ENCODE measurements at regions not wholly inside any gene's neighbourhood (a gene's known extent, or its start where the extent isn't known, plus 50 kb on each side); places are given as distances from the start of the nearest gene placed in this dataset.

DNA sequence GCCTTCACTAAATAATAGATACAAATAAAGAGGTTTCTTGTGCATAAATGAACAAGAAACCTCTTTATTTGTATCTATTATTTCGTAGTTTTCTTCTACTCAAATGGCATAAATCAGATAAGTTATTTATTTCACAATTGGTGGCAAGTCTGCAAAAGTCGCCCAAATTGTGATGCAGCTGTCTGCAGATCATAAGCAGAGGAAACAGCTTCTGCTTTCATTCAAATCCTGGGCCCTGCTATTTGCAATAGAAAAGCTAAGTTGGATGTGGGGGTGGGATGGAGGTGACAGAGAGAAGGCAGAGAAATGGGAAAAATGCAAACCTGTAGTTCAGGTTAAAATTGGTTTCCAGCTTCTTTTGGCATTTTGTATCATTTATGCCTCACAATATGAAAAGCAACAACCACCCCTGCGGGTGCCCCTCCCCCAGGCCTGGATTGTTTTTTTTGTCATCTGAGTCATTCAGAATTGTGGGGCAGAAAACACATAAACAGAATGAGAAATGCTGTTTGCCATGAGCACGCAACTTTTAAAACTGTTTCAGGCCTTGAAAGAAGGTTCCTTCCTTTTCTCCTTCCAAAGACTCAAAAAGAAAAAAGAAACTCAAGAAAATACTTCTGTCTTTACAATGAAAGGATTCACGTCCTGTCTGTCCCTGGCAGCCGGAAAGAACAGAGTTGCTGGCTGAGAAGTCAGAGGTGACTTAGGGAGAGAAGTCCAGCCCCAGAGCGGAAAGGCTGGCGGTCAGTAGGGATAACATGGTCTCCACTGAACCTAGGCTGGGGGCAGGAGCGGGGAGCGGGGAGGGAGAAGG is 132.9 kb downstream of the BAMBI start:
- 0 out of 22 replicates have a peak, but pooled peaks cover 0 to under 1% (median 0%) of the 10 kb centered on the region in 11 experiments for H3K36me3 ChIP-seq
- peak overlapping the region; percentile 19 to 60 (median 48); a peak in 19 of 20 replicates for H3K4me3 ChIP-seq
- peak in 4 of 11 experiments; percentile 30 to 84 (median 45); a peak in 4 of 22 replicates for TF ChIP-seq Cebpa-rat (IDR thresholded peaks at IDR 0.05)
- H3K27me3 ChIP-seq: 0 out of 22 replicates have a peak, but pooled peaks cover 0 to 5% (median 0%) of the 10 kb centered on the region in 11 experiments
- H3K4me1 ChIP-seq: peaks cover 60 to 90% (median 85%) of the 10 kb centered on the region in 10 experiments
- peaks cover 1 to 17% (median 12%) of the 10 kb centered on the region in 11 experiments; a peak in 19 of 22 replicates for H3K9me3 ChIP-seq (replicated peaks in 1 of 11)
- H3K27ac ChIP-seq: peak overlapping the region; percentile 43 to 95 (median 91)
- H3K9ac ChIP-seq: peak overlapping the region; percentile 66 to 87 (median 81)
- peak overlapping the region; percentile 83 to 97 (median 90) for H3K4me2 ChIP-seq
- no peaks in the 10 kb centered on the region for H4K20me1 ChIP-seq

DNA sequence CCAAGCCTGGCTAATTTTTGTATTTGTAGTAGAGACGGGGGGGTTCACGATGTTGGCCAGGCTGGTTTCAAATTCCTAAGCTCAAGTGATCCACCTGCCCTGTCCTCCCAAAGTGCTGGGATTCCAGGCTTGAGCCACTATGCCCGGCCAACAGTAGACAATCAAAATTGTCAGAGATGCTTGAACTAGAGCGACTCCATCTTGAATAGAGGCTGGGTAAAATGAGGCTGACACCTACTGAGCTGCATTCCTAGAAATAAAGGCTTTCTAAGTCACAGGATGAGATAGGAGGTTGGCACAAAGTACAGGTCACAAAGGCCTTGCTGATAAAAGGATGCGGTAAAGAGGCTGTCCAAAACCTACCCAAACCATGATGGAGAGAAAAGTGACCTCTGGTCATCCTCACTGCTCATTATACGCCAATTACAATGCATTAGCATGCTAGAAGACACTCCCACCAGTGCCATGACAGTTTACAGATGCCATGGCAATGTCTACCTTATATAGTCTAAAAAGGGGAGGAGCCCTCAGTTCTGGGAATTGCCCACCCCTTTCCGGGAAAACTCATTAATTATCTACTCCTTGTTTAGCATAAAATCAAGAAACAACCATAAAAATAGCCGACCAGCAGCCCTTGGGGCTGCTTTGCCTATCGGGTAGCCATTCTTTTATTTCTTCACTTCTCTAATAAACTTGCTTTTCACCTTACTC is 134.5 kb downstream of the BAMBI start:
- H3K4me1 ChIP-seq: peaks cover 51 to 75% (median 70%) of the 10 kb centered on the region in 10 experiments
- peaks cover 14 to 32% (median 27%) of the 10 kb centered on the region in 11 experiments for H3K9me3 ChIP-seq (replicated peaks in 1 of 11)
- peak overlapping the region in 9 of 11 experiments; percentile 88 to 95 (median 94); a peak in 17 of 22 replicates for H3K27ac ChIP-seq
- H4K20me1 ChIP-seq: no peaks in the 10 kb centered on the region
- no peak for TF ChIP-seq Cebpa-rat (IDR thresholded peaks at IDR 0.05)
- H3K4me3 ChIP-seq: 0 out of 20 replicates have a peak overlapping the region, but pooled peaks of 2 of the 10 experiments have one; percentile 48 to 52
- H3K9ac ChIP-seq: peak overlapping the region in 5 of 11 experiments; percentile 78 to 84 (median 79); a peak in 8 of 22 replicates
- H3K4me2 ChIP-seq: peak overlapping the region; percentile 83 to 97 (median 90); a peak in 20 of 22 replicates
- 0 out of 22 replicates have a peak, but pooled peaks cover 0 to 5% (median 0%) of the 10 kb centered on the region in 11 experiments for H3K27me3 ChIP-seq
- 0 out of 22 replicates have a peak, but pooled peaks cover 0 to 9% (median 0%) of the 10 kb centered on the region in 11 experiments for H3K36me3 ChIP-seq

DNA sequence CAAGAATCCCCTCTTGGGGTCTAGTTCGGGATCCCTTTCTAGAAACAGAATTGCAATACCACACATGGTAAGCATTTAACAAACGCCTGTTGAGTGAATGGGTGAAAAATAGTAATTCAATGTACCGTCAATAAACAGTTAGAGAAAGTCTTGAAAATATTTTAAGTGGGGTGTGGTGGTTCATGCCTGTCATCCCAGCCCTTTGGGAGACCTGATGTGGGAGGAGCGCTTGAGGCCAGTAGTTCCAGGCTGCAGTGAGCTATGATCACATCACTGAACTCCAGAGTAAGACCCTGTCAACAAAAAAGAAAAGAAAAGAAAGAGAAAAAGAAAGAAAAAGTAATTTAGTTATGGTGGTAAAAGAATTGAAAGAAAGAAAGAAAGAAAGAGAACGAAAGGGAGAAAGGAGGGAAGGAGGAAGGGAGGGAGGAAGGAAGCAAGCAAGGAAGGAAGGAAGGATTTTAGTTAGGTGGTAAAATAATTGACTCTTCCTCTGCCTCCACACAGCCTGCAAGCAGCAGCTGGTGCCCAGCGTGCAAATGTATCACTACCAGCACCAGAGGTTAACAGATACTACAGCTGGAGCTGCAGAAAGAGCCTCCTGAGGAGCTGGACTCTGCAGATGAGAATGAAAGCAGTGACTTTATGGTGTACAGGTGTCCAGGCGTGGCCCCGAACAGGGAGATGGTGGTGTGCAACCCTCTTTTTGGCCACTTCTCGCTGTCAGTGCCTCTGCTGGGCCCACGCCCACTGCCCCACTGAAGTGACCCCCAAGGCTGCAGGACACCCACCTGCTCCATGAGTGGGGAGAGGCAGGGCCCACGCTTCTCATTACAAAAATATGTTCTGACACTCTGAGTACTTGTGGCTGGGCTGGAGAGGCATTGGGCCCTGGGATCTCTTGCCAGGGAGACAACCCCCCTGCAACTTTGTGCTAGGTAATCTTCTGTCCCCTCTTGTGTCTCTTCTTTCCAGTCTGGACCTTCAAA is 135.4 kb downstream of the BAMBI start:
- H3K27ac ChIP-seq: peak overlapping the region in 6 of 11 experiments; percentile 88 to 95 (median 92); a peak in 14 of 22 replicates
- peaks cover 42 to 66% (median 61%) of the 10 kb centered on the region in 10 experiments for H3K4me1 ChIP-seq
- H3K4me2 ChIP-seq: peak overlapping the region in 10 of 11 experiments; percentile 16 to 97 (median 88); a peak in 19 of 22 replicates
- peaks cover 14 to 34% (median 32%) of the 10 kb centered on the region in 11 experiments for H3K9me3 ChIP-seq (replicated peaks in 1 of 11)
- 0 out of 22 replicates have a peak, but pooled peaks cover 0 to 9% (median 0%) of the 10 kb centered on the region in 11 experiments for H3K36me3 ChIP-seq
- H3K27me3 ChIP-seq: no peaks in the 10 kb centered on the region
- peak overlapping the region in 4 of 11 experiments; percentile 33 to 58 (median 46); a peak in 7 of 22 replicates for H3K9ac ChIP-seq
- no peak for TF ChIP-seq Cebpa-rat (IDR thresholded peaks at IDR 0.05)
- H4K20me1 ChIP-seq: no peaks in the 10 kb centered on the region
- peak overlapping the region in 2 of 10 experiments; percentile 22 to 30; a peak in 1 of 20 replicates for H3K4me3 ChIP-seq

DNA sequence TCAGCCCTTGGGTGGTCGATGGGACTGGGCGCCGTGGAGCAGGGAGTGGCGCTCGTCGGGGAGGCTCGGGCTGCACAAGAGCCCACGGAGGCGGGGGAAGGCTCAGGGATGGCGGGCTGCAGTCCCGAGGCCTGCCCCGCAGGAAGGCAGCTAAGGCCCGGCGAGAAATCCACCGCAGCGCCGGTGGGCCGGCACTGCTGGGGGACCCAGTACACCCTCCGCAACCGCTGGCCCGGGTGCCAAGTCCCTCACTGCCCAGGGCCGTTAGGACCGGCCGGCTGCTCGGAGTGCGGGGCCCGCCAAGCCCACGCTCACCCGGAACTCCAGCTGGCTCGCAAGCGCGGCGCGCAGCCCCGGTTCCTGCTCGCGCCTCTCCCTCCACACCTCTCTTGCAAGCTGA is 138.4 kb downstream of the BAMBI start:
- TF ChIP-seq Cebpa-rat (IDR thresholded peaks at IDR 0.05): no peak
- no peak overlapping the region for H3K4me2 ChIP-seq
- H3K9me3 ChIP-seq (replicated peaks in 1 of 11): peaks cover 18 to 43% (median 40%) of the 10 kb centered on the region in 11 experiments
- H3K27me3 ChIP-seq: no peaks in the 10 kb centered on the region
- H3K9ac ChIP-seq: no peak overlapping the region
- no peak overlapping the region for H3K4me3 ChIP-seq
- H3K27ac ChIP-seq: no peak overlapping the region
- peaks cover 12 to 61% (median 47%) of the 10 kb centered on the region in 10 experiments for H3K4me1 ChIP-seq
- H3K36me3 ChIP-seq: 0 out of 22 replicates have a peak, but pooled peaks cover 0 to 9% (median 0%) of the 10 kb centered on the region in 11 experiments
- H4K20me1 ChIP-seq: no peaks in the 10 kb centered on the region

DNA sequence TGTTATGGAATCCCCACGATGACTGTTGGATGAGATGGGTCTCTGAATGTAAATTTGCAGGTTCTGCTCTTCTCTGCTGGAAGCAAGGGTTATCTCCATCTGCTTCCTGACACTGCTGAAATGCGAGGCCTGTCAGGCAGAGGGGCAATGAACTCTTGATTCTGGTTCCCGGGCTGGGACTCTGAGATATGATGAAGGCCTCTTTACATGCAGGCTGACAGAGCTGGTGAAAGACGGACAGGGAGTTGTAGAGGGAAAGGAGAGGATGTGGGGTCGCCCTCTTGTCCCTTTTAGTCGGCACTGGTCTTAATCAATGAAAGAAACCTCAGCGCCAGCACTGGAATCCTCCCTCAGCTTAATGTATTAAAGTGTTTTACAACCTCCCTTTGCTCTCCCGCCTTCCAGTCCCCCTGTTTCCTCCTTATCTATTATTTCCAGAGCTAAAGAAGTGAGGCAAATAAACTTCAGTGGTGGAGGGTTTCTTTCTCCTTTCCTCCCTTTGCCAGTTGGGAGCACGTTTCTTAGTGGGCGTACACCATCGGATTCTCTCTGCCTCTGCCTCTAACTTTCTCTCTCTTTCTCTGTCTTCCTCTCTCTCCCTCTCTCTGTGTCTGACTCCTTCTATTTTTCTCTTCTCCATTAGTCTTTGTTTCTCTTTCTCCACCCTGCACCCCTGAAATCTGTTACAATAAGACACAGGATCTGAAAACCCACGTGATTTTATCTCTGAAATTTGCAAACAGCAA is 145.6 kb downstream of the BAMBI start:
- H4K20me1 ChIP-seq: no peaks in the 10 kb centered on the region
- H3K4me3 ChIP-seq: no peak overlapping the region
- no peak overlapping the region for H3K9ac ChIP-seq
- H3K27me3 ChIP-seq: no peaks in the 10 kb centered on the region
- H3K4me1 ChIP-seq: peaks cover 0 to 60% (median 44%) of the 10 kb centered on the region in 10 experiments; a peak in 16 of 20 replicates
- no peaks in the 10 kb centered on the region for H3K36me3 ChIP-seq
- H3K27ac ChIP-seq: no peak overlapping the region
- peak overlapping the region in 8 of 11 experiments; percentile 10 to 84 (median 41); a peak in 14 of 22 replicates for H3K4me2 ChIP-seq
- peaks cover 0 to 18% (median 6%) of the 10 kb centered on the region in 11 experiments; a peak in 13 of 22 replicates for H3K9me3 ChIP-seq (replicated peaks in 1 of 11)
- no peak for TF ChIP-seq Cebpa-rat (IDR thresholded peaks at IDR 0.05)

DNA sequence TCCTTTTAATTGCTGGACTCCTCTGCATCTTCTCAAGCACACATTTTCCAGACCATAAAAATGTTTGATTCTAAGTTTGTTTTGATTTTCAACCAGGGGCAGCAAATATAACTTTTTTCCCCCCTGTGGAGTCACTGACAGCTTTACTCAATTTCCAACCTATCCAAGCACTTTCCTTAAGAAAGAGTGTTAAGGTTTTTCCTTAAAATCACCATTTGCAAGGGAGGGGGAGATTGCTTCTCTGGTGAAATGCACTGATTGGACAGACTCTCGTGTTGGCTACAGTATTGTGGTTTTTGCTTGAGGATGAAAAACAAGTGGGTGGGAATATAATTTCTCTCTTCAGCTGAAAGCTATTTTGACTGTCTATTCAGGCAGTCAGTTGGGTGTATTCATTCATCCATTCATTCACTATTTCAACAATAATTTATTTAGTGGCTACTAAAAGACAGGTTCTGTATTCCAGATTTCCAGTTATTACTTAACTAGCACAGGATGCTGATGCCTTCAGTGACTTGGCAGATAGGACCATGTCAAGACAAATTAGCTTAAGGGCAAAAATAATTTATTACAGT is 146.3 kb downstream of the BAMBI start:
- no peak overlapping the region for H3K4me3 ChIP-seq
- no peak overlapping the region for H3K27ac ChIP-seq
- peak overlapping the region in 7 of 11 experiments; percentile 15 to 84 (median 42); a peak in 13 of 22 replicates for H3K4me2 ChIP-seq
- peaks cover 0 to 55% (median 44%) of the 10 kb centered on the region in 10 experiments; a peak in 16 of 20 replicates for H3K4me1 ChIP-seq
- no peaks in the 10 kb centered on the region for H3K36me3 ChIP-seq
- H4K20me1 ChIP-seq: no peaks in the 10 kb centered on the region
- no peak for TF ChIP-seq Cebpa-rat (IDR thresholded peaks at IDR 0.05)
- no peaks in the 10 kb centered on the region for H3K27me3 ChIP-seq
- no peak overlapping the region for H3K9ac ChIP-seq
- H3K9me3 ChIP-seq (replicated peaks in 1 of 11): peaks cover 0 to 13% (median 0%) of the 10 kb centered on the region in 11 experiments; a peak in 6 of 22 replicates

DNA sequence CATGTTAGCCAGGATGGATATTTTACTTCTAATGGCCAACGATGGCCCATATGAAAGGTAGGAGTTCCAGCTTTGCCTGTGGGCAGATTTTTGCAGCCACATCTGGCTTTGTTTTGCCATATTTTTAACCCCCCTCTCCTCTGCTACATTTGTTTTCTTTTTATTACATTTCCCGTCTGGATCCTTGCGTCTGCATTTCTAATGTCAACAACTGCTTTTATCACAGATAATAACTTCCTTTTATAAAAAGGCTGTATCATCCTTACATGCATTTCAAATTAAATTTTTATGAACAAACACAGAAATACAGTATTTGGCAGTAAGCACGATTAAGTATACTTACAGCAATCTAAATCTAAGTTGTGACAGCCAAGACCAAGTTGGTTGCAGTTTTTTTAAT is 156.0 kb downstream of the BAMBI start:
- Histone ChIP-seq H3K27ac (no peak overlapping the region), H4K20me1 (no peaks in the 10 kb centered on the region), H3K27me3 (no peaks in the 10 kb centered on the region), H3K9ac (no peak overlapping the region), H3K36me3 (no peaks in the 10 kb centered on the region; a peak in 1 of 22 replicates), H3K9me3 (replicated peaks in 1 of 11) (peaks cover 0 to 14% (median 0%) of the 10 kb centered on the region in 11 experiments; a peak in 4 of 22 replicates), H3K4me3 (no peak overlapping the region), H3K4me2 (no peak overlapping the region), H3K4me1 (no peaks in the 10 kb centered on the region)
- no peak for TF ChIP-seq Cebpa-rat (IDR thresholded peaks at IDR 0.05)
